ENCODE measurements at regions not wholly inside any gene's neighbourhood (a gene's known extent, or its start where the extent isn't known, plus 50 kb on each side); places are given as distances from the start of the nearest gene placed in this dataset.
"Not testable (repeated sequence)": the region's sequence is repeated elsewhere in the genome, so short reads cannot be mapped to it uniquely, and the experiment has no call there.

DNA sequence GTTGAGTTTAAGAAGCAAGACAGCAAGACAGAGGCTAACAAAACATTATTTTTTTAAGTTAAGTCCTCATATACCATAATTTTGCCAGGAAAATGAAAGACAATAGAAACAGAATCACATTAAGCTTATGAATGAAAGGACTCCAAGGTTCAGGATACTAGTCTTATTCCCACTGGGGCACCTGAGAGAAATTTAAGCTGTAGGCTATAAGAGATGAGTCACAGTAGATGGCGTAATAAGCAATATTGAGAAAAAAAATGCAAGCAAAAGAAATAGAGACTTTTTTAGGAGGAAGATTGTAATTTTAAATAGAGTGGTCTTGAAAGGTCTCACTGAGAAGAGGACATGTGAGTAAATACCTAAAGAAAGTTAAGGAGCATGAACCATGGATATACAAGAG, 57.1 kb upstream of the KIF2B start:
- DNase-seq (ENCODE audit: low read depth, low spot score): no peak

- DNase-seq (ENCODE audit: low read depth, low spot score): no peak
Observed at GRCh38 chr17:53765129-53765528, 57.6 kb upstream of the KIF2B start.

DNA sequence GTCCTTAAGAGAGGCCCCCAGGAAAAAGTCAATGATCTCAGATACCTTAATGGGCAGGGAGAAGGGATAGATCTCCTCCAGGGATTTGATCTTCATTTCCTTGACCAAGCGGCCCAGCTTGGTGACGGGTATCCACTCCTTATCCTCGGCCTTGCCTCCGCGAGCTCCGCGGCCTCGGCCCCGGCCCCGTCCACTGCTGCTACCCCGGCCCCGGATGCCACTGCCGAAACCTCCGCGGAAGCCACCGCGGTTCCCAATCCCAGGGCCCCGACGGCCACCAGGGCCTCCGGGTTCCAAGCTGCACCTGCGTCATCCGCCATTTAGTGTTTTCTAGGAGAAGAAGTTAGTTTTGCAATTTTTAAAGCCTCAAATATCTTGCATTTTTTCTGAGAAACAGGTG, 65.2 kb upstream of the KIF2B start:
- no peak for DNase-seq (ENCODE audit: low read depth, low spot score)

DNA sequence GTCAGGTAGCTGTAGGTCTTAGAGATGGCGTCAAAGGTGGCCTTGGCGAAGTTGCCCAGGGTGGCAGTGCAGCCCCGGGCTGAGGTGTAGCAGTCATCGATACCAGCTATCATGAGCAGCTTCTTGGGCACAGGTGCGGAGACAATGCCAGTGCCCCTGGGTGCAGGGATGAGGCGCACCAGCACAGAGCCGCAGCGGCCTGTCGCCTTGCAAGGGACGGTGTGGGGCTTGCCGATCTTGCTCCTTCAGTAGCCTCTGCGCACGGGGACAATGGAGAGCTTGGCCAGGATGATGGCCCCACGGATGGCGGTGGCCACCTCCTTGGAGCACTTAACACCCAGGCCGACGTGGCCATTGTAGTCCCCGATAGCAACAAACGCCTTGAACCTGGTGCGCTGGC, 65.6 kb upstream of the KIF2B start:
- DNase-seq (ENCODE audit: low read depth, low spot score): not testable (repeated sequence)

DNA sequence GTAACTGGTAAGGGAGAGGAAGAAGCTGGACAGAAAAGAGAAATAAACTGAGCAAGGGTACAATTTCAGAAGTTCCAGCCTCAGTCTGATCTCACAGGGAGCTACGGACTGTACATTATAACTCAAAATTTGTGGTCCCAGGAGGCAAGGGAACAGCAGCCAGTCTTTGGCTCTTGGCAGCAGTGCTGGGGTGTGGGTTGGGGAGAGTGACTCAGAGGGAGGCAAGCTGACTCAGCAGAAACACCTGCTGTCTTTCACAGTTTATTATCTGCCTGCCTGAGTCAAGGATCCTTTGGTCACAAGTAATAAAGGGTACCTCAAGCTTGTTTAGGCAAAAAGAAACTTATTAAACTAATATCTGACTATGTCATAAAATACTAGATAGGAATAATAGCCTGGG, 73.5 kb upstream of the KIF2B start:
- DNase-seq (ENCODE audit: low read depth, low spot score): peak; percentile 78

GRCh38 chr17:53748159-53748820, 74.4 kb upstream of the KIF2B start:
- DNase-seq (ENCODE audit: low read depth, low spot score): not testable (repeated sequence)

GRCh38 chr17:53740312-53740711, 82.4 kb upstream of the KIF2B start:
- DNase-seq (ENCODE audit: low read depth, low spot score): no peak

DNA sequence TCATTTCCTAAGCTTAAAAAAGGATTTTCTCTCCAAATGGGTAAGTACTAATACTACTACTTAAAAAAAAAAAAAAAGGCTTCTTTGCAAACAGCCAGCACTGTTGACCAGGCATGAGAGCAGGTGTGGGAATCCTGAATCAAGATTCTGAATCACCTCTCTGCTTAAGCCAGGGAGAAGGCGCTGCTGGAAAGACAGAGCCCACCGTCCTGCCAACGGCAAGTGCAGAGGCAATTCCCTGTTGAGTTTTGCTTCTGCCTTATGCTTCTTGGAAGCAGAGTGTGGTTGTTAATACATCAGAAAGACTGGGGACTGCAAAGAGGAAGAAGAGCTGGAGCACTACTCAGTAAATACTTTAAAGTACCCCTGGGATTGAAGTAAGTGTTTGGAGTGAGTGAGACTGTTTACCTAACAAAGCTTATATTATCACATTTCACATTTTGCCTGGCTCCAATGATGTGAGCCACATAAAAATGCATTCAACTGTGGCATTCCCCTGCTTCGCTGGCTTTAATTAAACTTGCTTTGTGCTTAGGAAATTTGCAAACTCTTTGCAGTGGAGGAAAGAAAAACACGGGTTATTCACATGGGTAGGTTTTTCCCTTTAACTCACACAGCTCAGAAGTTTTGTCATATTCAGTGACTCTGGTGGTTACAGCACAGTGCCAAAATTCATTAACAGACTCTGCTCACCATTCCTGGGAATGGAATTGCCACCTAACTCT, 86.0 kb upstream of the KIF2B start:
- DNase-seq (ENCODE audit: low read depth, low spot score): peak; percentile 71

GRCh38 chr17:53724726-53725125, 98.0 kb upstream of the KIF2B start:
- no peak for DNase-seq (ENCODE audit: low read depth, low spot score)

DNA sequence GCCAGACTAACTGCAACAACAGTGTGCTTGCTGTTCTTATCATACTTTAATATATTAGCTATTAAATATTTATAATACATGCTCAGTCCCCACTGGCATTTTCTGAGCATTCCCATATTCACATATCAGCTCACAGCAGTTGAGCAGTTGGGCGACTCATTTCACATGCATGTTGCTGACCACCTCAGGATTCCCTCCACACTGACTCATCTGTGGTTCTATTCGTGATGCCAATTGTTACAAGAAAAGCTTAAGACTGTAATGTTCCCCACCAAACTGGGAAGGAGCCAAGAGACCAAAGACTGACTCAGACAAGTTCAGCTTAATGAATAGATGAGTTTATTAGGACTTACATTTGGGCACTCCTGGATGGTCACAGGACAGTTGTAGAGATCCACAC, 100.3 kb upstream of the KIF2B start:
- DNase-seq (ENCODE audit: low read depth, low spot score): peak; percentile 99

DNA sequence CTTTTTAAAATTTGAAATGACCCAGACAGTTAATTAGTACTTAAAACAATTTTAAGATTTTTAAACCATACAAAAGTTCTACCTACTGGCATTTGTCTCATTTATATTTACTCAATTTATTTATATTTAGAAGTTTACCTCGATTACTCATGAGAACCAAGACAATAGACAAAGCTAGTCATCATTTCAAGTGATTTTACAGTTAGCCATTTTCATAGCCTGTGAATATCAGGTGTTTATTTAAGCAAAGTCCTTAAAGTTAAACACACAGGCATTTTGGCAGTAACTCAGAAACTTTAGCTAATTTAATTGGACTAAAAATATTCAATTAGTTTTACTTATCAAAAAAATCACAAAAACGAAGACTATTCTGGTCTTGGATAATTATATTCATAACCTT, 101.6 kb upstream of the KIF2B start:
- no peak for DNase-seq (ENCODE audit: low read depth, low spot score)

DNA sequence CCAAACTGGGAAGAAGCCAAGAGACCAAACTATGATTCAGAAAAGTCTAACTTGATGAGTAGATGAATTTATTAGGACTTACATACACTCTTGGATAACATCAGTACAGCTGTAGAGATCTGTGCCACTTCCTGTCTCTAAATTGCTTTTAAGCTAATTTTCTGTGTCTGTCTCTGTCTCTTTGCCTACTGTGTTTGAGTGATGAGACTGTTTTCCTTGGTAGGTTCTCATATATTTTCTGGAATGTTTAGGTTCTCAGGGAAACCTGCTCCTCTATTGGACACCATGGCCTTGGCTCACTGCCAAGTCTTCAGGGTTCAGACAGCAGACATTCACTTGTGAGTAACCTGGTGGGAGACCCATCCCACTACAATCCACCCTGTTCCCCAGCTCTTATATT, 103.5 kb upstream of the KIF2B start:
- DNase-seq (ENCODE audit: low read depth, low spot score): peak; percentile 21

GRCh38 chr17:53707566-53707965, 115.2 kb upstream of the KIF2B start:
- DNase-seq (ENCODE audit: low read depth, low spot score): peak; percentile 75

DNA sequence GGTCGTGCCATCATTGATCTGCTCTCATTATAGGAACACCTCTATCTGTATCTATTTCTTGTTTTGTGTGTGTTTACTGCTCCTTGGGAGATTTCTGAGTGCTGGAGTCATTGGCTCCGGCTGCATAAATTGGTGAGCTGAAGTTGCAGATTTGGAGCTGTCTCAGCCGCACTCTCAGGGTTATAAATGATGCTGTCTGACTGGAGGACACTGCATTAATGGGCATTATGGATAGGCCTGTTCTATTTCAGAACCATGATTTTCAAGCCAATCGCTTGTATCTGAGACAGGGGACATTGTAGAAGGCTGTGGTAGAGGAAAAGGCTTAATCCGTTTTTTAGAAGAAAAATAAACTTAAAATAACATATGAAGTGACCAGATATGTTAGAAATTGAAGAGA, 126.4 kb upstream of the KIF2B start:
- no peak for DNase-seq (ENCODE audit: low read depth, low spot score)

GRCh38 chr17:53687324-53687723, 135.4 kb upstream of the KIF2B start:
- no peak for DNase-seq (ENCODE audit: low read depth, low spot score)

DNA sequence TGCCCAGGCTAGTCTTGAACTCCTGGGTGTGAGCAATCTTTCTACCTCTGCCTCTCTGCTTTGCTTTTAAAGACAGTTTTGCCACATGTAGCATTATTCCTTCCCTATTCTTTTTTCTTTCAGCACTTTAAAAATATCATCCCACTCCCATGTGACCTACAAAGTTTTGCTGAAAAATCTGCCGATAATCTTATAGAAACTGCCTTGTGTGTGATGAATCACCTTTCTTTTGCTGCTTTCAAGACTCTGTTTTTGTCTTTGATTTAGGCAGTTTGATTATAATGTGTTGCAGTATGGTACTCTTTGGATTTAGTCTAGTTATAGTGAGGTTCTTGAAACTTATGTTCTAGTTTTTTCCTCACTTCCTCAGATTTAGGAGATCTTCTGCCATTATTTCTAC, 142.0 kb upstream of the KIF2B start:
- no peak for DNase-seq (ENCODE audit: low read depth, low spot score)

DNA sequence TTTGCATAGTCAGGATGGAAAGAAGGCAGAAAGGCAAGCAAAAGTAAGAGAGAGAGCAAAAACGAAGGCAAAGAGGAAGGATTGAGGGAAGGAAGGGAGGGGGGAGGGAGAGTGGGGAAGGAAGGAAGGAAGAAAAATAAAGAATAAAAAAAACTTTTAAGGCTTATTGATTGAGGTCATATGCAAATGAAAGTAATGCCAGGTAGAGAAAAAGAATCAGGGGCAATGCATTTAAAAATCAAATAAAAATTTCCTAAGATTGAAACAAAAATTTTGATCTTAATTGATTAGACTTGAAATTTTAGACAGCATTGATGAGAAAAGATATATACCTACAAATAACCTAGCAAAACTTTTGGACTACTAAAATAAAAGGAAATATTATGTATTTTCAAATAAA, 153.9 kb upstream of the KIF2B start:
- DNase-seq (ENCODE audit: low read depth, low spot score): no peak

- no peak for DNase-seq (ENCODE audit: low read depth, low spot score)
Observed at GRCh38 chr17:53662608-53663007, 160.1 kb upstream of the KIF2B start.

DNA sequence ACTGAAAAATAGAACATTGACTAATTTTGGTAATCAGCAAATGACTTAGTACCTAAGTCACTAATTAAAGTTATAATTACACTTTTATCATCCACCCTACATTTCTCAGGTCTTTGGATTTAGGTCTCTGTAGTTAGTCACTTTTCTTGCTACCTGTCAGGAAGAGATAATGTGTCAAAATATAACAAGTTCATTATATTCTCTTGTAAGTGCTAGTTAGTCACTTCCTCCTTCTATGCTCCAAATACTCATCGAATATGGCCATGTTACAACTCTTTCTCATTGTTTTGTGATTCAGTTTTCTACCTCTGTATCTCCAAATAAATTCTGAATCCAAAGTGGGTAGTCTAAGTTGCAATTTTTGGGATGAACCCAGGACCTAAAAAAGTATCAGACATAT, 163.5 kb upstream of the KIF2B start:
- DNase-seq (ENCODE audit: low read depth, low spot score): no peak

DNA sequence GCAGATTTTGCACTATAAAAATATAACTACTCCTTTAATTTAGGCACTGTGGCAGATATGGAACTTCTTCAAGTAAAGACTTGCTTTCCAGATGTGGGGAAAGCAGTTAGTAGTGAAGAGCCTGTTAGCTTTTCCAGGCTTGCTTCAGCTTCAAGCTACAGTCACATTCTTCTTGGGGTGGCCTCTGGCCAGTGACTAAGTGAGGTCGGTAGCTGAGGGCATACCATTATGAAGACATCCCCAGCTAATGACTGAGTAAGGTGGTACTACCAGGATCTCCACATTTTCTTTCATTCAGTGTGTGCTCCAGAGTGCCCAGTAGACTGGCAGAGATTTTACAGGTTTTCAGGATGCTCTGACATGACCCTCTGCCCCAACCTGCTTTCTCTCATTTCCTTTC, 167.1 kb upstream of the KIF2B start:
- DNase-seq (ENCODE audit: low read depth, low spot score): peak; percentile 31

- no peak for DNase-seq (ENCODE audit: low read depth, low spot score)
Observed at GRCh38 chr17:53649201-53649600, 173.5 kb upstream of the KIF2B start.

- DNase-seq (ENCODE audit: low read depth, low spot score): no peak
Observed at GRCh38 chr17:53646835-53647234, 175.9 kb upstream of the KIF2B start.

GRCh38 chr17:53640808-53641207, 181.9 kb upstream of the KIF2B start:
- DNase-seq (ENCODE audit: low read depth, low spot score): no peak

DNA sequence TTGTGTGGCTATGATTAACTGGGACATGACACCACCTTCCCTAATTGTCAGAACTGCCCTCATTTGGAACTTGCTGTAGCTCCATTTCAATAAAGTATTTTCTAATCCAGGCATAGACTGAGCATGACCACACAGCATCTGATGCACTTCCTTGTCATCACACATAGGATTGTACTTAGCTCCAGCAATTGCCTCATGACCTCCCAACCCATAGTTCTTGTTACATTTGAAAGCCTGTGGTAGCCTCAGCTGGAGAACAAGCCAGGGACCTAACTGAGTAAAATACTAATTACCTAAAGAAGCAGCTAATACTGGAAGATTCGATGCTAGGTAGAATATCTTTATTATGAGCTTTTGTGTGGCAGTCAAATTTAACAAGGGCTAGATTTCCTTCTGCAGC, 187.3 kb upstream of the KIF2B start:
- no peak for DNase-seq (ENCODE audit: low read depth, low spot score)

All from astrocyte of the hippocampus (primary cell).